K562 (cell line): ENCODE measurements at regions not wholly inside any gene's neighbourhood (a gene's known extent, or its start where the extent isn't known, plus 50 kb on each side); places are given as distances from the start of the nearest gene placed in this dataset.

Experiments
- ATAC-seq: fragments of 200-7000 bp; cut with Tn5 transposase; 3 replicates; pipeline ENCODE4 v1.9.1; 2020; ENCODE audit warnings: moderate library complexity
- BruUV-seq: library from RNA; stranded (reverse); fragments of 400-500 nt; replicated peaks from 2 replicates; lab custom pipeline; 2021; lab: Mats Ljungman, UMichigan
- CTCF ChIA-PET: fragments of 300-600 bp; formaldehyde crosslinking; extraction: SDS; loops from one replicate; lab custom pipeline; 2021; ENCODE audit warnings: low intra/inter-chr PET ratio; lab: Yijun Ruan, JAX
- POLR2A ChIA-PET: fragments of 300-600, 350-650 bp; sonication (Branson Sonifier 250); formaldehyde crosslinking; extraction: SDS; loops from one replicate; lab custom pipeline; 2021; ENCODE audit warnings: antibody characterized with exemption, inconsistent platforms; lab: Yijun Ruan, JAX
- DNase-seq, 4 experiments: peaks; one replicate each; pipeline versions ENCODE4 v3.0.0 to v3.0.0-alpha.2; 2011 to 2018; ENCODE audit warnings: low spot score in 3 of 4, mixed read lengths in 3 of 4; ENCODE audit errors: extremely low read depth in 1 of 4
- FAIRE-seq: peaks from 2 replicates; lab custom pipeline; 2011; peaks lifted over from hg19 to GRCh38; lab: Jason Lieb, UNC
- H2AFZ ChIP-seq: 2 replicates; pipeline ENCODE4 v1.6.0; 2011; ENCODE audit warnings: low read depth, low read length, control low read depth, inconsistent platforms
- H3K27ac ChIP-seq: fragments of 200-600 bp; 3 replicates; pipeline ENCODE4 v1.8.0; 2011; ENCODE audit warnings: low read depth, mild to moderate bottlenecking, control low read depth, inconsistent platforms, low read length, moderate library complexity, mixed read lengths; ENCODE audit errors: extremely low read depth
- H3K27me3 ChIP-seq, 2 experiments: fragments of 300-600 bp in 1 of 2; 2 replicates in 1 of 2; 3 replicates in 1 of 2; pipeline versions ENCODE4 v1.6.0 to v1.8.0; 2011; ENCODE audit warnings: inconsistent platforms in 2 of 2, low read length in 2 of 2, mild to moderate bottlenecking in 1 of 2, mixed read lengths in 1 of 2, moderate library complexity in 1 of 2; ENCODE audit not compliant: control insufficient read depth in 2 of 2, insufficient read depth in 2 of 2
- H3K36me3 ChIP-seq: fragments of 300-600 bp; 3 replicates; pipeline ENCODE4 v1.8.0; 2011; ENCODE audit warnings: mild to moderate bottlenecking, low read length, inconsistent platforms; ENCODE audit not compliant: control insufficient read depth, insufficient read depth
- H3K4me1 ChIP-seq, 2 experiments: fragments of 200-600 bp in 1 of 2; replicated peaks in 1 of 2; 2 replicates in 1 of 2; 3 replicates in 1 of 2; pipeline versions ENCODE4 v1.5.1 to v1.8.0; 2011; ENCODE audit warnings: inconsistent platforms in 2 of 2, low read length in 2 of 2, mild to moderate bottlenecking in 1 of 2, mixed read lengths in 1 of 2, moderate library complexity in 1 of 2; ENCODE audit not compliant: control insufficient read depth in 2 of 2, insufficient read depth in 2 of 2
- H3K4me2 ChIP-seq: 2 replicates; pipeline ENCODE4 v1.6.1; 2011; ENCODE audit warnings: low read length, control low read depth, inconsistent platforms, mixed read lengths; ENCODE audit not compliant: insufficient read depth
- H3K4me3 ChIP-seq: fragments of 200-600 bp; sonication (generic), shearing (Covaris generic); 2 replicates; pipeline ENCODE4 v1.5.1; 2016; ENCODE audit warnings: control low read depth, inconsistent platforms
- H3K79me2 ChIP-seq: fragments of 200-600 bp; 3 replicates; pipeline ENCODE4 v1.8.0; 2011; ENCODE audit warnings: low read length, inconsistent platforms; ENCODE audit not compliant: control insufficient read depth, insufficient read depth
- H3K9ac ChIP-seq, 2 experiments: 2 replicates each; pipeline versions ENCODE4 v1.6.0 to v1.6.1; 2011; ENCODE audit warnings: low read depth in 2 of 2, low read length in 2 of 2, control low read depth in 1 of 2, inconsistent platforms in 1 of 2, mild to moderate bottlenecking in 1 of 2, mixed read lengths in 1 of 2; ENCODE audit not compliant: insufficient read depth in 1 of 2
- H3K9me1 ChIP-seq: one replicate; pipeline ENCODE4 v1.6.0; 2011; ENCODE audit warnings: inconsistent platforms, mild to moderate bottlenecking, low read length, moderate library complexity; ENCODE audit not compliant: control insufficient read depth, insufficient read depth
- H3K9me3 ChIP-seq: replicated peaks from 2 replicates; pipeline ENCODE4 v1.5.1; 2011; ENCODE audit warnings: low read depth, low read length, inconsistent platforms; ENCODE audit not compliant: control insufficient read depth, insufficient read depth
- H4K20me1 ChIP-seq: replicated peaks from 2 replicates; pipeline ENCODE4 v1.6.1; 2011; ENCODE audit warnings: low read length, inconsistent platforms, mixed read lengths; ENCODE audit not compliant: control insufficient read depth, insufficient read depth
- ATF1 ChIP-seq, 2 experiments: fragments of 450-650 bp in 1 of 2; IDR thresholded peaks; 2 replicates each; pipeline ENCODE4 v1.6.1; 2016; ENCODE audit warnings: missing compliant biosample characterization in 1 of 2, missing genetic modification characterization in 1 of 2
- EGR1 ChIP-seq: fragments of 450-650 bp; conservative IDR thresholded peaks from 2 replicates; pipeline ENCODE4 v1.6.1; 2017; ENCODE audit warnings: mild to moderate bottlenecking
- HDAC1 ChIP-seq, 2 experiments: fragments of 450-650 bp; IDR thresholded peaks; 2 replicates each; pipeline ENCODE4 v1.6.1; 2016 to 2017; ENCODE audit warnings: inconsistent platforms in 1 of 2, mild to moderate bottlenecking in 1 of 2, moderate library complexity in 1 of 2
- KHSRP ChIP-seq: fragments of 450-650 bp; IDR thresholded peaks from 2 replicates; pipeline ENCODE4 v1.6.1; 2017
- ZNF311 ChIP-seq: fragments of 250-450 bp; sonication (Bioruptor Pico); IDR thresholded peaks from 2 replicates; pipeline ENCODE4 v1.4.0; 2020; ENCODE audit warnings: mild to moderate bottlenecking, moderate library complexity
- WGBS: fragments of 100-300 bp; shearing (Covaris generic); methylation state at CpG from one replicate; pipeline ENCODE4 v1.1.6; 2016; ENCODE audit warnings: low coverage, mixed read lengths; ENCODE audit not compliant: insufficient coverage; ENCODE audit errors: missing lambda C conversion rate; 5-methylcytosine and 5-hydroxymethylcytosine counted together
- in situ Hi-C: fragments of 300-500 bp; cut with MboI; formaldehyde crosslinking; loops from 4 replicates; pipeline ENCODE4 v1.15.0; 2018; ENCODE audit warnings: inconsistent platforms, mixed read lengths
- intact Hi-C: fragments of 100-400 bp; cut with micrococcal nuclease; formaldehyde crosslinking; loops from 2 replicates; pipeline ENCODE4 v1.14.2; 2022
- TF ChIP-seq, protein P1 (sequence below): fragments of 250-450 bp; sonication (Bioruptor Pico); IDR thresholded peaks from 2 replicates; pipeline ENCODE4 v1.8.0; 2021; ENCODE audit warnings: moderate library complexity, mild to moderate bottlenecking, inconsistent platforms
- TF ChIP-seq, protein P2 (sequence below): fragments of 450-650 bp; IDR thresholded peaks from 2 replicates; pipeline ENCODE4 v1.6.1; 2017; ENCODE audit warnings: antibody characterized with exemption

DNA sequence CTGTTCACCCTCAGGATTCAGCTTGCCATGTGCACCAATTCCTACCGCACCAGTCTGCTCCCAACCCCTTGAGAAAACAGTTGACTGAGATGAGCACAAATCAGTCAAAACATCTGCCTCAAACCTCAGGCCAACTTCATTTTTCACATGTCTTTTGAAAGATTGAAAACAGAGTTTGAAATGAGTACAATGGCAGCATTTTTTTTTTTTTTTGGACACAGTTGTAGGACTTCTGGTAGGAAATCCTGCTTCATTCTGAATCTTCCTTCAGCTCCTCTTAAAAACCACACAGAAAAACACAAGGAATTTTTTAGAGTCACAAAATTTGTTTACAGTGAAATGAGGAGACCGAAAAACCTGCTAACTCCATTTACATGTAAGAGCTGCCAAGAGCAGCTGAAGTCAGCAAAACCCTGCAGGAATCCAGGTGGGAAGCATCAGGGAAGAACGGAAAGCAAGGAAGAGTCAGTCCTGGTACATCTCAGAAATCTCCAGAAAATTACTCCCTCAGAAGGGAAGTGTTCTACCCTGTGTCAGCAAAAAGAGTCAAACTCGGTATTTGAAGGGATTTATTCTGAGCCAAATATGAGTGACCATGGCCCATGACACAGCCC, 100.3 kb upstream of the TMTC1 start:
- Histone ChIP-seq H3K4me3 (no peak overlapping the region), H2AFZ (no peak overlapping the region), H3K4me2 (no peak overlapping the region), H3K9ac (no peak overlapping the region), H3K9me1 (no peaks in the 10 kb centered on the region), H3K27me3 (no peaks in the 10 kb centered on the region), H4K20me1 (no peaks in the 10 kb centered on the region), H3K4me1 (no peaks in the 10 kb centered on the region), H3K9me3 (no peaks in the 10 kb centered on the region; the same call in 1 of the 2 replicates), H3K27ac (no peak overlapping the region), H3K36me3 (no peaks in the 10 kb centered on the region), H3K79me2 (no peaks in the 10 kb centered on the region)
- ChIA-PET CTCF (no interaction called here), POLR2A (no interaction called here)
- DNase-seq (no peak), FAIRE-seq (no peak), ATAC-seq (no peak)
- intact Hi-C loops (no loop called here), in situ Hi-C loops (no loop called here)
- no peak for TF ChIP-seq ATF1 (CRISPR knock-in tag; IDR thresholded peaks at IDR 0.05)
- no peak for TF ChIP-seq ATF1 (tag; IDR thresholded peaks at IDR 0.05)
- no peak for TF ChIP-seq ZNF311
- TF ChIP-seq EGR1 = no peak
- 3% methylated on average over 4 of the region's 4 CpGs for WGBS
- BruUV-seq = no TSS peak

DNA sequence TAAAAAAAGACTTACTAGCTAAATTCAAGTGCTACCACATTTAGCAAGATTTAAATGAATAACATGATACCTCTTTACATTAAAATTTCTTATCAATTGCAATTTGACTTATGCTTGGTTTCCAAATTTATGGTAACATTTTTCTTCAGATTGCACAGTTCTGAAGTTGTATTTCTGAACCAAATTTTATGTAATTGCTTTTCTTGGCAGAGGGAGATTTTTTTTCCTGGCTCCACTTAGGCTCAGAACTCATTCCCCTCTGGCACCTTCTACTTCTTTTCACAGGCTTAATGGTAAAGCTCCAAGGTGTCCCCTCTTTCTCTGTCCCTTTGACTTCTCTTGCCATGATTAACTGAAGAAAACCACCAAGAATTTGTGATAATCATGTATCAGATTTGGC, 99.8 kb upstream of the TMTC1 start:
- FAIRE-seq (no peak), ATAC-seq (no peak), DNase-seq (no peak)
- no peaks in the 10 kb centered on the region for H3K27me3 ChIP-seq
- no TSS peak for BruUV-seq
- no peaks in the 10 kb centered on the region for H4K20me1 ChIP-seq
- H3K4me2 ChIP-seq = no peak overlapping the region
- in situ Hi-C loops (no loop called here), intact Hi-C loops (no loop called here)
- no peaks in the 10 kb centered on the region for H3K9me1 ChIP-seq
- no peaks in the 10 kb centered on the region for H3K79me2 ChIP-seq
- no peaks in the 10 kb centered on the region; the same call in 1 of the 2 replicates for H3K9me3 ChIP-seq
- ChIA-PET CTCF (no interaction called here), POLR2A (no interaction called here)
- H3K27ac ChIP-seq = no peak overlapping the region
- no peaks in the 10 kb centered on the region for H3K4me1 ChIP-seq
- H2AFZ ChIP-seq = no peak overlapping the region
- H3K36me3 ChIP-seq = no peaks in the 10 kb centered on the region
- H3K4me3 ChIP-seq = no peak overlapping the region
- H3K9ac ChIP-seq = no peak overlapping the region
- no peak for TF ChIP-seq KHSRP
- no peak for TF ChIP-seq HDAC1 (IDR thresholded peaks at IDR 0.05)
- TF ChIP-seq, protein P1, sequence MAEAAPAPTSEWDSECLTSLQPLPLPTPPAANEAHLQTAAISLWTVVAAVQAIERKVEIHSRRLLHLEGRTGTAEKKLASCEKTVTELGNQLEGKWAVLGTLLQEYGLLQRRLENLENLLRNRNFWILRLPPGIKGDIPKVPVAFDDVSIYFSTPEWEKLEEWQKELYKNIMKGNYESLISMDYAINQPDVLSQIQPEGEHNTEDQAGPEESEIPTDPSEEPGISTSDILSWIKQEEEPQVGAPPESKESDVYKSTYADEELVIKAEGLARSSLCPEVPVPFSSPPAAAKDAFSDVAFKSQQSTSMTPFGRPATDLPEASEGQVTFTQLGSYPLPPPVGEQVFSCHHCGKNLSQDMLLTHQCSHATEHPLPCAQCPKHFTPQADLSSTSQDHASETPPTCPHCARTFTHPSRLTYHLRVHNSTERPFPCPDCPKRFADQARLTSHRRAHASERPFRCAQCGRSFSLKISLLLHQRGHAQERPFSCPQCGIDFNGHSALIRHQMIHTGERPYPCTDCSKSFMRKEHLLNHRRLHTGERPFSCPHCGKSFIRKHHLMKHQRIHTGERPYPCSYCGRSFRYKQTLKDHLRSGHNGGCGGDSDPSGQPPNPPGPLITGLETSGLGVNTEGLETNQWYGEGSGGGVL = no peak
- TF ChIP-seq, protein P2, sequence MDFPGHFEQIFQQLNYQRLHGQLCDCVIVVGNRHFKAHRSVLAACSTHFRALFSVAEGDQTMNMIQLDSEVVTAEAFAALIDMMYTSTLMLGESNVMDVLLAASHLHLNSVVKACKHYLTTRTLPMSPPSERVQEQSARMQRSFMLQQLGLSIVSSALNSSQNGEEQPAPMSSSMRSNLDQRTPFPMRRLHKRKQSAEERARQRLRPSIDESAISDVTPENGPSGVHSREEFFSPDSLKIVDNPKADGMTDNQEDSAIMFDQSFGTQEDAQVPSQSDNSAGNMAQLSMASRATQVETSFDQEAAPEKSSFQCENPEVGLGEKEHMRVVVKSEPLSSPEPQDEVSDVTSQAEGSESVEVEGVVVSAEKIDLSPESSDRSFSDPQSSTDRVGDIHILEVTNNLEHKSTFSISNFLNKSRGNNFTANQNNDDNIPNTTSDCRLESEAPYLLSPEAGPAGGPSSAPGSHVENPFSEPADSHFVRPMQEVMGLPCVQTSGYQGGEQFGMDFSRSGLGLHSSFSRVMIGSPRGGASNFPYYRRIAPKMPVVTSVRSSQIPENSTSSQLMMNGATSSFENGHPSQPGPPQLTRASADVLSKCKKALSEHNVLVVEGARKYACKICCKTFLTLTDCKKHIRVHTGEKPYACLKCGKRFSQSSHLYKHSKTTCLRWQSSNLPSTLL = no peak
